OCI-LY1 (cell line): ENCODE measurements at regions not wholly inside any gene's neighbourhood (a gene's known extent, or its start where the extent isn't known, plus 50 kb on each side); places are given as distances from the start of the nearest gene placed in this dataset.

Experiments used
- H2AFZ ChIP-seq: fragments of 200-600 bp; sonication (generic), shearing (Covaris generic); 2 replicates; pipeline ENCODE4 v1.6.0; 2014; ENCODE audit warnings: antibody characterized with exemption, mild to moderate bottlenecking, low read length
- H3F3A ChIP-seq: fragments of 200-600 bp; sonication (generic), shearing (Covaris generic); 2 replicates; pipeline ENCODE4 v1.6.0; 2014; ENCODE audit warnings: mild to moderate bottlenecking, antibody characterized with exemption, low read length, moderate library complexity; ENCODE audit not compliant: insufficient read depth
- H3K27ac ChIP-seq: fragments of 200-600 bp; sonication (generic); 2 replicates; pipeline ENCODE4 v1.5.1; 2014; ENCODE audit warnings: low read length, mixed run types, mild to moderate bottlenecking, low read depth; ENCODE audit not compliant: poor library complexity, severe bottlenecking
- H3K27me3 ChIP-seq: fragments of 200-600 bp; sonication (generic); 2 replicates; pipeline ENCODE4 v1.6.0; 2014; ENCODE audit warnings: antibody characterized with exemption, mild to moderate bottlenecking, low read length, moderate library complexity; ENCODE audit not compliant: insufficient read depth
- H3K36me3 ChIP-seq: fragments of 200-600 bp; sonication (generic); 2 replicates; pipeline ENCODE4 v1.6.1; 2014; ENCODE audit warnings: mild to moderate bottlenecking, antibody characterized with exemption, low read length, moderate library complexity, mixed read lengths; ENCODE audit not compliant: insufficient read depth
- H3K4me1 ChIP-seq: fragments of 200-600 bp; sonication (generic); 2 replicates; pipeline ENCODE4 v1.5.1; 2014; ENCODE audit warnings: mild to moderate bottlenecking, low read length, moderate library complexity; ENCODE audit not compliant: insufficient read depth, severe bottlenecking
- H3K4me2 ChIP-seq: fragments of 200-600 bp; sonication (generic), shearing (Covaris generic); 2 replicates; pipeline ENCODE4 v1.6.1; 2014; ENCODE audit warnings: low read length
- H3K4me3 ChIP-seq: fragments of 200-600 bp; sonication (generic); 2 replicates; pipeline ENCODE4 v1.5.1; 2014; ENCODE audit warnings: low read length, low read depth, mild to moderate bottlenecking, mixed read lengths; ENCODE audit not compliant: poor library complexity, severe bottlenecking
- H3K79me2 ChIP-seq: fragments of 200-600 bp; shearing (Covaris generic); 2 replicates; pipeline ENCODE4 v1.6.1; 2016; ENCODE audit warnings: mixed run types, low read length, mixed read lengths; ENCODE audit not compliant: insufficient read depth
- H3K9ac ChIP-seq: fragments of 200-600 bp; sonication (generic), shearing (Covaris generic); 2 replicates; pipeline ENCODE4 v1.6.1; 2014; ENCODE audit warnings: mild to moderate bottlenecking, low read length, mixed read lengths
- H3K9me2 ChIP-seq: fragments of 200-600 bp; sonication (generic), shearing (Covaris generic); 2 replicates; pipeline ENCODE4 v1.6.1; 2014; ENCODE audit warnings: low read depth, mild to moderate bottlenecking, low read length, mixed read lengths
- H3K9me3 ChIP-seq: fragments of 200-600 bp; shearing (Covaris generic); 2 replicates; pipeline ENCODE4 v1.6.1; 2014; ENCODE audit warnings: low read length, mixed read lengths
- H4K20me1 ChIP-seq: fragments of 200-600 bp; sonication (generic), shearing (Covaris generic); 2 replicates; pipeline ENCODE4 v1.6.0; 2016; ENCODE audit warnings: mild to moderate bottlenecking, low read length; ENCODE audit not compliant: insufficient read depth
- CTCF ChIP-seq: fragments of 200-600 bp; sonication (generic), shearing (Covaris generic); IDR thresholded peaks from 2 replicates; pipeline ENCODE4 v1.5.1; 2017; ENCODE audit warnings: mild to moderate bottlenecking, antibody characterized with exemption, low read length, moderate library complexity, mixed read lengths
- EZH2 ChIP-seq: fragments of 200-600 bp; sonication (generic), shearing (Covaris generic); IDR thresholded peaks from 2 replicates; pipeline ENCODE4 v1.8.0; 2017; ENCODE audit warnings: borderline replicate concordance, mixed run types, mild to moderate bottlenecking, antibody characterized with exemption, low read length, moderate library complexity, mixed read lengths

- Histone ChIP-seq H3K4me2 (no peak overlapping the region), H3K9me2 (no peaks in the 10 kb centered on the region), H3K79me2 (no peaks in the 10 kb centered on the region), H4K20me1 (no peaks in the 10 kb centered on the region), H3K9ac (no peak overlapping the region), H3F3A (no peaks in the 10 kb centered on the region), H3K4me1 (no peaks in the 10 kb centered on the region), H3K9me3 (peaks cover 3% of the 10 kb centered on the region; the same call in 1 of the 2 replicates), H2AFZ (no peak overlapping the region), H3K27me3 (no peaks in the 10 kb centered on the region), H3K36me3 (no peaks in the 10 kb centered on the region), H3K4me3 (no peak overlapping the region), H3K27ac (no peak overlapping the region)
- TF ChIP-seq EZH2 (no peak), CTCF (peak; percentile 81)
These were observed 528.3 kb upstream of the ATXN8OS start for GRCh38 chr13:69579351-69579750.

- H3K9me3 ChIP-seq: peaks cover 3% of the 10 kb centered on the region; the same call in 1 of the 2 replicates
- no peaks in the 10 kb centered on the region for H3K36me3 ChIP-seq
- H3K27me3 ChIP-seq: no peaks in the 10 kb centered on the region
- no peaks in the 10 kb centered on the region for H3K4me1 ChIP-seq
- H3K4me2 ChIP-seq: no peak overlapping the region
- H3K27ac ChIP-seq: no peak overlapping the region
- TF ChIP-seq CTCF: no peak
- TF ChIP-seq EZH2: no peak
- no peaks in the 10 kb centered on the region for H3K9me2 ChIP-seq
- H3K79me2 ChIP-seq: no peaks in the 10 kb centered on the region
- H3K9ac ChIP-seq: no peak overlapping the region
- H3K4me3 ChIP-seq: no peak overlapping the region
- no peaks in the 10 kb centered on the region for H3F3A ChIP-seq
- H4K20me1 ChIP-seq: no peaks in the 10 kb centered on the region
- H2AFZ ChIP-seq: no peak overlapping the region
These were observed 535.9 kb upstream of the ATXN8OS start for GRCh38 chr13:69571606-69572323.

- Histone ChIP-seq H2AFZ (no peak overlapping the region), H4K20me1 (no peaks in the 10 kb centered on the region), H3K4me2 (no peak overlapping the region), H3K9me2 (no peaks in the 10 kb centered on the region), H3K79me2 (no peaks in the 10 kb centered on the region), H3K4me1 (no peaks in the 10 kb centered on the region), H3K9me3 (no peaks in the 10 kb centered on the region), H3K36me3 (no peaks in the 10 kb centered on the region), H3K27ac (no peak overlapping the region), H3K4me3 (no peak overlapping the region), H3K27me3 (no peaks in the 10 kb centered on the region), H3F3A (no peaks in the 10 kb centered on the region), H3K9ac (no peak overlapping the region)
- TF ChIP-seq EZH2: no peak
- no peak for TF ChIP-seq CTCF
These were observed 540.1 kb upstream of the ATXN8OS start for GRCh38 chr13:69567514-69567913.
